NCI-H1105 treated with DMSO at 0.1 percent for 48 hours (cell line): ENCODE measurements at regions not wholly inside any gene's neighbourhood (a gene's known extent, or its start where the extent isn't known, plus 50 kb on each side); places are given as distances from the start of the nearest gene placed in this dataset.

Experiments used
- DNase-seq: peaks from one replicate; lab custom pipeline; 2025; lab: John Stamatoyannopoulos, UW

DNA sequence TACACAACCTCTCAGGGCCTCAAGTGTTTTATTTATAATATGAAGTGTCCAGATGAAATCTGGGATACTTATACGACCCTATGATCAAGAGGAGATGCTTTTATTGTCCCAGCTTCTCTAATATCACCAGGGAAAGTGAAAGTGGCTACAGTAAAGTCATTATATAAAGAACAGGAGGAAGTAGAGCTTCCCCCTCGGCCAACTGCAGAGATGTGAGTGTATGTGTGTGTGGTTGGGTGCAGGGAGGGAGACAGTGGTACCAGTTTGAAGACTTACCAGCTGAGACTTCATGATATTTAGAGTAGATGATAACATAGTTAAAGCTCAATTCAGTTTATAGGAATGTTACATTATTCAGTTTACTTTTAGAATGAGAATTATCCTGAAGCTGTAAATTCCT, 373.6 kb upstream of the DDI1 start:
- no peak for DNase-seq

DNA sequence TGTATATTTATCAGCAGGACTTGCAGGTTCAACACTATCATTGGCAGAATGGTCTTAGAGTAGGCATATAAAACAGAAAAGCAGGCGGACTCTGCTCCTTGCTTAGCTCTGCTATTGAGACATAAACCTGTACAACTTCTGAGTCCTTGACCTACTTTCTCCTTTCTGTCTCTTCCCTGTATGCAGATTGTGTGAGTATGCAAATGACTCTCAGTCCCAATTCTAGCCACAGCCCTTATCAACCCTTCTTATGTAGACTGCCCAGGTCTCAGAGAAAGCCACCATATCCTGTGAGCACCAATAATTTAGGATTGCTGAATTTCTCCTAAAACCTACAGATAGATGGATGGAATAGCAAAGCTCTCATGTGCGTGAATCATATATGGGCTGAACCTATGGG, 367.6 kb upstream of the DDI1 start:
- no peak for DNase-seq

DNA sequence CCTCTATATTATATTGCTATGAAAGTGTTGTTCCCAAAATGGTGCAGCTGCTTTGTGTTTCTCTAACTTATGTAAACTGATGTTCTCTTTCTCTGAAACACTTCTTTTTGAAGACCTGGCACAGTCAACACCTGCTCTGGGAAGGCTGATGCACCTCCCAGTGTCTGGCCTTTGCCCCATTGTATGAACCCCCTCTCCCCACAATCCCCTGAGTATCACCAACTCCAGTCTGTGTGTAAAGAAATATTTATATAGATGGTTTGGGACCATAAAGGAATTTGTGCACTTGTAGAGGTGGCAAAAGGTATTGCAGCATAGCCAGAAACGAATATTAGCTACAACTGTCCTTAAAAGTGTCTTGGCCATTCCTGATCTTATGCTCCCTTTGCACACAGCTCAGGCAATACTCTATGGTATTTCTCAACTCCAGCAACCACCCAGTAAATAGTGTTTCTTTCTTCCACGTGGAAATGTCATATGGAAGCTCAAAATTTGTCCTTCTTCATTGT, 365.2 kb upstream of the DDI1 start:
- no peak for DNase-seq

DNA sequence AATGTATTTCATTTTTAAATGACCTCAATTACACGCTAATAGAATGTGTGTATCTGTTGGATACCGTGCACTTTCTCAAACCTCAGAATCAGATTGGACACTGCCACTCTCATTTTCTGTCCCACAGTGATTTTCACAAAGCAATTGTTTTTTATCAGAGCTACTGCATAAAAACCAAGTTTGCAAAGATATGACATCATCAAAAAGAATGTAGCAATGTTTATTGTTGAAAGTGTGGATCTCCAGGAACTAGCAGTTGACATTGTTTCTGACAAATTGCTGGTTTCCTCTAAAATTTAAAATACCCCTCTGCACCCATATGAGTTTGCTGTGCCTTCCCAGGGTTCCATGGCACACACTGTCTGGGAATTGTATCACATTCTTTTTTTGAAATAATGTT, 362.7 kb upstream of the DDI1 start:
- DNase-seq = no peak

DNA sequence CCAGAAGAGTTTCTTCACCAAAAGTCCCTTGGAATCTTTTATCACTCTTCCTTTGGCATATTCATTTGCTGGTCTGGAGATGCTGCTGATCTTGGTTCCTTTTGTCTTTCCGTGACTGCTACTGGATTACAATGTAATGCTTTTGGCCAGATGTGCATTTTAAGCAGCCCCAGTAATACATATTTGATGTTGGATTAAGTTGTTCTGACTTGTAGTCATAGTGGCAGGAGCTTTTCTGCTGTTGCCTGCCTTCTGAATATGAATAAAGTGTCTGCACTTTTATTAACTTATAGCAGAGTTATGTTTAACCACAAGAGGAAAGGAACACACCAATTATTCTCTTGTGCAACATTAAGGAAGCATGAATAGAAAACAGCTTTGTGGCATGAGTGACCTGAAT, 360.0 kb upstream of the DDI1 start:
- no peak for DNase-seq

DNA sequence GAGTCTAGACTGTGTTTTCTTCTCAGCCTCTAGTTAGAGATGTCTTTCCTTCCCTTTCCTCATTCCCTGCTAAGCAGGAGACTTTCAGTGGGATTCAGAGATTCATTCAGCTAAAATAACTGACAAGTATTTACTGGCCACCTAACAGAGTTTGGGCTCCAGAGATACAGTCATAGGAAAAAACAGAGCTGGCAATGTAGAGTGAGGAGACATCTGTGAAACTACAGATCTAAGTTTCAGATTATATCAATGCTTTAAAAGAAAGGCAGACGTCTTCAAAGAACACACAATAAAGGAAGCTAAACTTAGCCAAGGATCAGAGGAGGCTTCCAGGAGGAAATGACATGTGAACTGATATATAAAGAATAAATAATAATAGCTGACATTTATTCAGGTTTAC, 355.6 kb upstream of the DDI1 start:
- no peak for DNase-seq

DNA sequence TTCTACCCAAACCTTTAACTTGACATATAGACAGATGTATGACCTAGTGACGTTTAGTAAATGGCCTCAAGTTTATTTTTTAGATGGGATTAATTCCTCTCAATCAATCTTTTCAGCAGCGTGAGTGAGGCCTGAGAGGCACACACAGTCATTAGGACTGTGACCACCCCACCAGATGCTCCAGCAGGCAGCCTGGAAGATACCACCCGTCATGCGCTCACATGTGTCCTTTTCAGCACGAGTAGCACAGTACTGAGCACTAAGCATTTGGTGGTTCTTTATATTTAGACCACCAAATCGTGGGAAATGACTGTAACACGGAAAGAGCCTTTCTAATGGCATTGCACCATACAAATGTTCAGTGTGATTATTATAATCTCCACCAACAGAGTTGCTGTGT, 354.6 kb upstream of the DDI1 start:
- DNase-seq = no peak

DNA sequence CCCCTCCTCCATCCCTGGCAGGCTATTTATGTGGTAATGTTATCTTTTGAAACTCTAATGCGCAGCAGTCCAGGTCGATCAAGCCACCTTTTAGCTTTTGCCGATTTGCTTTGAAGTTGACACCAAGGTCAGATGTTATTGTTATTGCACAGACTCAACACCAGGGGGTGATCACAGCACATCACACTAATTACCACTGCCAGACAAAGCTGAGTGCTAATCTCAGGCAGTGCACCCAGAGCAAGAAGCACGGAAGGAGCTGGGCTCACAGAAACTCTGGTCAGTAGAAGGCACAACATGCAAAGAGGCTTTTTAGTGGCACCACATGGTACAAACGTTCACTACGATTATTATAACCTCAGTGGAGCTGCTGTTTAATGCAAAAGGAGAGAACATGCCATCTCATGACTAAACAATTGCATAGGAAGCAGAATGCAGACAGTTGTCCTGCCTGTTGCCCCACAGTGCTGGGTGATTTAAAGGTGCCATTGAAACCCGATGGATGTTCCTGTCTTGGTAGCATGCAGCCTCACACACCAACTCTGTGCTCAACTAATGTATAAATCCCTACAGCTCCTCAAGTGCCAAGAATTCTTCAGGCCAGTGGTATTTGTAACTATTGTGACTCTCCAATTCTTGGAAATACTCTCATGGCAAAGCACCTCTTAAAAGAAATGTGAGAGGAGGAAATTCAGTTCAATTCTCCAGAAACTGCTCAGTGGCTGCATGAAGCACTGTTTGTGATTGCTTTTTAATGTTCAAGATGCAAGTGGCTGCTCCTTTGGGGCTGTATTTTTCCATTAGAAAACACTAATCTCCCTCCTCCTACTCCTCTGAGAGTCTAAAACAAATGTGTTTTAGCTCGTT, 353.9 kb upstream of the DDI1 start:
- peak; percentile 73 for DNase-seq

DNA sequence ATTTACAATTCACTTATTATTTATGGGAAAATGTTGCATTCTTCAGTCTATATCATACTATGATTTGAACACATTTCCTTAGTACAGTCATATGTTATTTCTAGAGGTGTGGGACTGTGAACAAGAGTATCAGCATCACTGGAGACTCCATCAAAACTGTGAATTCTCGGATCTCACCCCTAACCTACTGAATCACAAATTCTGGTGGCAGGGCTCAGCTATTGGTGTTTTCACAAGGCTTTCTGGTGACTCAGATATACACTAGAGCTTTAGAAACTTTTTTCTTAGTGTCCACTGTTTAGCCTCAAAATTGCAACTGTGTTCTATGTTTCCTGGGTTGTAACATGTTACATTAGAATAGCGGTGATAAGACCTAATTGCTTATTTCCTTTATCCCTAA, 352.9 kb upstream of the DDI1 start:
- DNase-seq = no peak

DNA sequence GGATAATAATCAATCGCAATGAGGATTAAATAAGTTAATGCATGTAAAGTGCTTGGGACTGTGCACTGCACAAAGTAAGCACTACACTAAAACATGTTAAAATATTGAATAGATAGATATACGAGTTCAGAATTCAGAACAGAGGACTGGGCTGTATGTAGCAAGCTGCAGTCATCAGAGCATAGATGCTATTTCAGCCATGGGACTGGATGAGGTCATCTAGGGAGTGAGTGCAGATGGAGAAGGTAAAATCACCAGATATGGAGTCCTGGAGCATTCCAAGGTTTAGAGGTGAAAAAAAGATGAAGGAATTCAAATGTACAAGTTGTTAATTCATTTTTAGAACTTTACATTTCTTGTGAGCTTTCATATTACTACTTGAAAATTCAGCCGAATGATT, 347.5 kb upstream of the DDI1 start:
- DNase-seq = no peak

DNA sequence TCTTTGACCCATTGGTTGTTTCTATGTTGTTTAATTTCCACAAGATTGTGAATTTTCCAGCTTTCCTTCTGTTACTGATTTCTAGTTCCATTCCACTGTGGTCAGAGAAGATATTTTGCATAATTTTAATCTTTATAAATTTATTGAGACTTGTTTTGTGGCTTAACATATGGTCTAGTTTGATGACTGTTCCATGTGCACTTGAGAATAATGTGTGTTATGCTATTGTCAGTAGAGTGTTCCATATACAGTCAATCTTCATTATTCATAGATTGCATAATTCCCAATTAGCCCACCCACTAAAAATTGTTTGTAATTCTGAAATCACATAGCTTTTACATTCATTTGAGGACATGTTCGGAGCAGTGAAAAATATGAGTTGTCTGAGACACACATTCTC, 346.1 kb upstream of the DDI1 start:
- no peak for DNase-seq

DNA sequence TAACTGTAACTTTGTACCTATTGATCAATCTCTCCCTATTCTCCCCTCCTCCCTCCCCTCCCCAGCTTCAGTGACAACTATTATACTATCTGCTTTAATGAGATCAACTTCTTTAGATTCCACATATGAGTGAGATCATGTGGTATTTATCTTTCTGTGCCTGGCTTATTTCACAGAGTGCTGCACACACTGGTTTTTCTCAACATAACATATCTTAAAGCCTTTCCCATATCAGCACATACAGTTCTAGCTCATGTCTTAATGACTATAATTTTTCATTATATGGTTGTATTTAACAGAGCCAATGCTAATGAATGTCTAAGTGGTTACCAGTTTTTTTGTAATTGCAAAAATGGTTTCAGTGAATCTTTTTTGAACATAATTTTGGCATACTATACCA, 340.3 kb upstream of the DDI1 start:
- no peak for DNase-seq

DNA sequence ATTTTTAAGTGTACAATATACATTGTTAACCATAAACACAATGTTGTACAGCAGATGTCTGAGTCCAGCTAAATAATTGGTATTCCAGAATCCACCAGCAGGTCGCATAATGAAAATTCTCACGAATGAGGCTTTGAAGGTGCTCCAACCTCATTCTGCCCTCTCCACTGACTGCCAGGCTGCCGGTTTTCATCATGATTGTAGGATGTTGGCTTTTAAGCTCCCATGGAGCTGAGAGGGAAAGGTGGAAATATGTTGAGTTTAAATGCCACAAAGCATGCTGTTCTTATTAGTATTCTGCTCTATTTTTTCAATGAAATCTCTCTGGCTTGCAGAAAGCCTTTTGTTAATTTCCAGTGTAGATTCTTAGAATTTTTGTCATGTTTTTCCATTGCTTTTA, 337.2 kb upstream of the DDI1 start:
- DNase-seq = no peak

DNA sequence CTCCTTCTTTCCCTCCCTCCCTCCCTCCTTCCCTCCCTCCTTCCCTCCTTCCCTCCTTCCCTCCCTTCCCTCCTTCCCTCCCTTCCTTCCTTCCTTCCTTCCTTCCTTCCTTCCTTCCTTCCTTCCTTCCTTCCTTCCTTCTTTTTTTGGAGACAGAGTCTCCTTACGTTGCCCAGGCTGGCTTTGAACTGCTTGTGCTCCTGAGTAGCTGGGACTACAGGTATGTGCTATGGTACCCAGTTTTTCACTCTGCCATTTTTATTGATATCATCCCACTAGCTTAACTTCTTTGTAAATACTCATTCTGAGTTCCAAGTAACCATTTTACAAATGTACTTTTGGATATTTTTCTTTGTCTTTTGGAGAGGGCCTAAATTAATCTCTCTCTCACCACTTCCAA, 336.8 kb upstream of the DDI1 start:
- no peak for DNase-seq

DNA sequence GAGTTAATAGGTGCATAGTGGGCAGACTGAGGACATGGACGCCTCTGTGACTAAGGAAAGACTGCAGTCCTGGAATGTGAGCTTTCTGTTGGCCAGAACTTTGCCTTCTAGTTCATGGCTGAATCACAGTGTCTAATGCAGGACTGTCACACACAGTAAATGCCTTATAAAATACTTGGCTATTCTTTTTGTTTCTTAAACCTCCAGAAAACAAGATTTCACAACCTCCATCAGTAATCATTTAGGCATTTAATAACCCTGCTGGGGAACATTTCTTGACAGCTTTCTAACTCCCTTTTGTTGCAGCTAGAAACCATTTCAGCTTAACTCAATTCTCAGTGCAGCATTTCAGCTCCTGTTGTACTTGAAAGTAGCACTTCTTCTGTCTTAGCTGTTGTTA, 335.8 kb upstream of the DDI1 start:
- DNase-seq = no peak

DNA sequence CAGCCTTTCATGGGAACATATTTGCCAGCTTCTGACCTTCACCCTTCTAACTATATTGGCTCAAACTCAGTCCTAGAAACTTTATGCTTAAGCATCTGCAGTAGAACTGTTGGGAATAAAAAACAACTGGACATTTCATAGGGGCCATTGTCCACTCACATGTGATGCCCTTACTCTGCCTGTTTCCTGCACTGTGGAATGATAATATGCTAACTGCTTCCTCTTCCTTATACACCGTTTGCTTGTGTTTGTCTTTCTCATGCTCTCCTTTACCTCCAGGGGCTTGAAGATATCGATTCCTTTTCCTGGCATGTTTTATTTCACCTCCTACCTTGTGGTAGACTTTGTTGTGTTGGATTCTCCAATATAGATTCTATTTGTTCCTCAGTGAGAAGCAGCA, 333.0 kb upstream of the DDI1 start:
- DNase-seq = no peak

DNA sequence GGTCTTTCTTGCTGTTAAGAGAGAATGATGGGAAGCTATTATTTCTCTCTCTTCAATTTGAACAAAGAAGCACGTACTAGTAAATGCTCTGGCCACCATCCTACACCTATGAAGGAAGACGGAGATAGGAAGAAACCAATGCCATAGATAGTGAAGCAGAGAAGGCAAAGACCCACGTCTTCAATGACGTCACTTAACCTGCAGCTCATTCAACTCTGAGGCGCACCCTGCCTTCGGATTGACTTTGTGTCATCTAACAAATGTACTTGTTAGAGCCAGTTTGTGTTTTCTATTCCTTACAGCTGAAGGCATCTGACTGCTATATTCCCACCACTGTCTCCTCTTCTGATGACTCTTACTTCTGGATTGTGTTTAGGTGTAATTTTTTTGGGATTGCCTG, 332.5 kb upstream of the DDI1 start:
- DNase-seq = no peak

DNA sequence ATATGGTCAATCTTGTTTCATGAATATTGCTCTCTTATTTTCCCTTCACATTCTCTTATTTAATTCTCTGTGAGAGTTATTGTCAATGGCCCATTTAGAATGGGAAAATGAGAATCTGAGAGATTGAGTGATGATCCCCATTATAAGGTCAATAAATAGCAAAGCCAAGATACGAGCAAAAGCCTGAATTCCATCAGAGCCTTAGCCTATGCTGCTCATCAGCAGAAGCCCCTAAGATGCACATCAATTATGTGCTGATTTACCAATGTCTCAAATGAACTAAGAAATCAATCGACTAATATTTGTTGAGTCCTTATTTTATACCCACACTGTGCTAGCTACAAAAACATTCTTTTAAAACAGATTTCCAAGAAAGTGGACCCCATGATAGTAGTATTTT, 330.8 kb upstream of the DDI1 start:
- DNase-seq = no peak

DNA sequence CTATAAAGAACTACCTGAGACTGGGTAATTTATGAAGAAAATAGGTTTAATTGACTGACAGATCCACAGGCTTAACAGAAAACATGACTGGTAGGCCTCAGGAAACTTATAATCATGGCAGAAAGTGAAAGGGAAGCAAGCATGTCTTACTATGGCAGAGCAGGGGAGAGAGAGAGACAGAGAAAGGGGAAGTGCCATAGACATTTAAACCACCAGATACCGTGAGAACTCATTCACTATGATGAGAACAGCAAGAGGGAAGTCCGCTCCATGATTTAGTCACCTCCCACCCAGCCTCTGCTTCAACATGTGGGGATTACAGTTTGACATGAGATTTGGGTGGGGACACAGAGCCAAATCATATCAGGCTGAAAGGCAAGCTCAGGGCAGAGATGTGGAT, 327.1 kb upstream of the DDI1 start:
- no peak for DNase-seq

DNA sequence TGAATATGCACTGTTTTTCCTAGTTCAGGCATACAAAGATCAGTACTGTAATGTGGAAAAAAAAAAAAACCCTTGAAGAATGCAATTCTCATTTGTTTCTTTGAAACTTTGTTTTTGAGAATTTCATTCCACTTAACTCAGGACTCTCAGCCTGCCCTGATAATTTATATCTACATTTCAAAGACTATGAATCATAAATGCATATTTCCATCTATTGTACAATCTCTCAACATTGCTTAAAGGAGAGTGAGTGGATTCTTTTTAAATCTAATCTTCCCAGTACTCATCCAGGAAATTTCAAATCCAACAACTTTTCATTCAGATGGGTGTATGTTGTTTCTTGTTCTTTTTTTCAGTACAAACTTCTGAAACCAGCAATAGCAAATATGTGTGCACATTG, 322.2 kb upstream of the DDI1 start:
- DNase-seq = no peak

DNA sequence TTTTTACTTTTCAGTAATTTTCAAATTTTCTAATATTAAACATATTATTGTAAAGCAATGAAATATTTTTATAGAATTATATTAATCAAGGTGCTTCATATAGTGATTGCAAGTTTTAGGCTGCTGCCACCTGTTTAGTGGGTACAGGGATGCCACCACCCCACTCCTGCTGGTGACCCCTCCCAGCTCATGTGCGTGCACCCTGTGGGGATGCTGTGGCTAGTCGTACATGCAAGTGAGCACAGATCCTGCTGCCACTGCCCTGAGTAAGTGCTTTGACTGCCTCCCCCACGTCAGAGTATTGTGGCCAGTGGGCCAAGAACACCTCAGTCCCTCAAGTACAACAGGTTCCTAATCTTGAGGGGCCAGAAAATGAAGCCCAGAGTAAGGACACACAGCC, 320.1 kb upstream of the DDI1 start:
- no peak for DNase-seq

DNA sequence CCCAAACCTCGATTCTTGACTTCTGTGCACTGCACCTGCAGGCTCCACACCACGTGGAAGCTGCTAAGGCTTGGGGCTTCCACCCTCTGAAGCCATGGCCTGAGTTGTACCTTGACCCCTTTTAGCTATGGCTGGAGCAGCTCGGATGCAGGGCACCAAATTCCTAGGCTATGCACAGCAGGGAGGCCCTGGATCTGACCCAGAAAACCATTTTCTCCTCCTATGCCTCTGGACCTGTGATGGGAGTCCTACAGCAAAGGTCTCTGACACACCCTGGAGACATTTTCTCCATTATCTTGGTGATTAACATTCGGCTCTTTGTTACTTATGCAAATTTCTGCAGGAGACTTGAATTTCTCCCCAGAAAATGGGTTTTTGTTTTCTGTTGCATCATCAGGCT, 309.2 kb upstream of the DDI1 start:
- DNase-seq = no peak

DNA sequence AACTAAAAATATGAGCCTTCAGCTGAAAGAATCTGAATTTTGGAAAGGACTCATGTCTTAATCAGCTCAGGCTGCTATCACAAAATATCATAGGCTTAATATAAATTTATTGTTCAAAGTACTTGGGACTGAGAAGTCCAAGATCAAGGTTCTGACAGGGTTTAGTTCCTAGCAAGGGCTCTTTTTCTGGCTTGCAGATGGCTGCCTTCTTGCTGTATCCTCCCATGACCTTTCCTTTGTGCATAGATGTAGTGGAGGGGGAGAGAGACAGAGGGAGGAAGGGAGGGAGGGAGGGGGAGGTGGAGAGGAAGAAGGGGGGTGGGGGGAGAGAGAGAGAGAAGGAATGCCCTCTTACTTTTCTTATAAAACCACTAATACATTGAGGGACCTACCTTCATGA, 306.8 kb upstream of the DDI1 start:
- no peak for DNase-seq
